SK-N-SH (cell line): ENCODE measurements at regions not wholly inside any gene's neighbourhood (a gene's known extent, or its start where the extent isn't known, plus 50 kb on each side); places are given as distances from the start of the nearest gene placed in this dataset.

ENCODE experiments used
- EZH2phosphoT487 ChIP-seq: fragments of 200-600 bp; sonication (generic); IDR thresholded peaks from 2 replicates; pipeline ENCODE4 v1.6.1; 2017; ENCODE audit warnings: low read depth, mixed run types, mild to moderate bottlenecking, antibody characterized with exemption, moderate library complexity, borderline replicate concordance
- FOXM1 ChIP-seq: IDR thresholded peaks from 2 replicates; pipeline ENCODE4 v1.4.0; 2012; ENCODE audit warnings: low read depth, mild to moderate bottlenecking
- GABPA ChIP-seq: IDR thresholded peaks from 2 replicates; pipeline ENCODE4 v1.4.0; 2012; ENCODE audit warnings: low read depth, mild to moderate bottlenecking
- MXI1 ChIP-seq: IDR thresholded peaks from 2 replicates; pipeline ENCODE4 v1.6.1; 2012; ENCODE audit warnings: mild to moderate bottlenecking, low read depth, low read length, improper control_type of control experiment
- RFX5 ChIP-seq: IDR thresholded peaks from 2 replicates; pipeline ENCODE4 v1.6.1; 2012; ENCODE audit warnings: mild to moderate bottlenecking, improper control_type of control experiment, low read length
- SIN3A ChIP-seq: IDR thresholded peaks from 2 replicates; pipeline ENCODE4 v1.6.1; 2012; ENCODE audit warnings: low read depth, mild to moderate bottlenecking, low read length, moderate library complexity, borderline replicate concordance
- TEAD4 ChIP-seq: IDR thresholded peaks from 2 replicates; pipeline ENCODE4 v1.4.0; 2012; ENCODE audit warnings: mild to moderate bottlenecking, borderline replicate concordance; ENCODE audit not compliant: insufficient read depth
- TF ChIP-seq, protein P1 (sequence below): fragments of 200-600 bp; sonication (generic); IDR thresholded peaks from 2 replicates; pipeline ENCODE4 v1.6.1; 2017; ENCODE audit warnings: antibody characterized with exemption, mild to moderate bottlenecking, moderate library complexity
- TF ChIP-seq, protein P2 (sequence below): IDR thresholded peaks from 2 replicates; pipeline ENCODE4 v1.6.1; 2012; ENCODE audit warnings: mild to moderate bottlenecking, low read depth, low read length, moderate library complexity
- TF ChIP-seq, protein P3 (sequence below): IDR thresholded peaks from 2 replicates; pipeline ENCODE4; 2012

DNA sequence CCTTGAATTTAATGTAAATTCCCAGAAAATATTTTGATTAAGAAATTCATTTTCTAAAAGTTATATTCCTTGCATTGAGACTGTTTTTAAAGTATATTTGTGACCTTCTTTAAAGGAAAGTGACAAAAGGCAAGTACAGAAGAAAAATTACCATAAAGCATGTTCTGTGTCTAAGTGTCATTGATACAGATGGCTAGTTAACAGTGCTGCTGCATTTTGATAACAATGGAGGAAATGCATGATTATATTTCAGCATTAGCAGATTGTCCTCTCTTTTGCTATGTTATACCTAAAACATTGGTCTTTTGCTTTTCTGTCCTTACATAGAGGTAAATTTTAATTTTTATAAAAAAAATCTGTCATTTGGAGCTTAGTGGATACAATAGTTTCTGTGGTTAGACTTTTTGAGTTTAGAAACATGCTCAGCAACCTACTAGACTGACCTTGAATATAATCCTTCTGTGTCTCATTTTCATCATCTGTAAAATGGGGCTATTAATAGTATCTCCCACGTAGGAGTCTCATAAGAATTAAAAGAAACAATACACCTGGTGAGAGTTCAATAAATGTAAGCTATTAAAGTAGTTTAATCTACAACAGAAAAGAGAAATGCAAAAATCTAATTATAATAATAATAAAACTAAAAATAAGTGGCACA lies 51.1 kb upstream of the RGS21 start:
- TF ChIP-seq, protein P1, sequence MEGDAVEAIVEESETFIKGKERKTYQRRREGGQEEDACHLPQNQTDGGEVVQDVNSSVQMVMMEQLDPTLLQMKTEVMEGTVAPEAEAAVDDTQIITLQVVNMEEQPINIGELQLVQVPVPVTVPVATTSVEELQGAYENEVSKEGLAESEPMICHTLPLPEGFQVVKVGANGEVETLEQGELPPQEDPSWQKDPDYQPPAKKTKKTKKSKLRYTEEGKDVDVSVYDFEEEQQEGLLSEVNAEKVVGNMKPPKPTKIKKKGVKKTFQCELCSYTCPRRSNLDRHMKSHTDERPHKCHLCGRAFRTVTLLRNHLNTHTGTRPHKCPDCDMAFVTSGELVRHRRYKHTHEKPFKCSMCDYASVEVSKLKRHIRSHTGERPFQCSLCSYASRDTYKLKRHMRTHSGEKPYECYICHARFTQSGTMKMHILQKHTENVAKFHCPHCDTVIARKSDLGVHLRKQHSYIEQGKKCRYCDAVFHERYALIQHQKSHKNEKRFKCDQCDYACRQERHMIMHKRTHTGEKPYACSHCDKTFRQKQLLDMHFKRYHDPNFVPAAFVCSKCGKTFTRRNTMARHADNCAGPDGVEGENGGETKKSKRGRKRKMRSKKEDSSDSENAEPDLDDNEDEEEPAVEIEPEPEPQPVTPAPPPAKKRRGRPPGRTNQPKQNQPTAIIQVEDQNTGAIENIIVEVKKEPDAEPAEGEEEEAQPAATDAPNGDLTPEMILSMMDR: no peak
- TF ChIP-seq MXI1: no peak
- TF ChIP-seq RFX5: no peak
- no peak for TF ChIP-seq GABPA
- no peak for TF ChIP-seq TEAD4
- TF ChIP-seq EZH2phosphoT487: no peak
- TF ChIP-seq, protein P2, sequence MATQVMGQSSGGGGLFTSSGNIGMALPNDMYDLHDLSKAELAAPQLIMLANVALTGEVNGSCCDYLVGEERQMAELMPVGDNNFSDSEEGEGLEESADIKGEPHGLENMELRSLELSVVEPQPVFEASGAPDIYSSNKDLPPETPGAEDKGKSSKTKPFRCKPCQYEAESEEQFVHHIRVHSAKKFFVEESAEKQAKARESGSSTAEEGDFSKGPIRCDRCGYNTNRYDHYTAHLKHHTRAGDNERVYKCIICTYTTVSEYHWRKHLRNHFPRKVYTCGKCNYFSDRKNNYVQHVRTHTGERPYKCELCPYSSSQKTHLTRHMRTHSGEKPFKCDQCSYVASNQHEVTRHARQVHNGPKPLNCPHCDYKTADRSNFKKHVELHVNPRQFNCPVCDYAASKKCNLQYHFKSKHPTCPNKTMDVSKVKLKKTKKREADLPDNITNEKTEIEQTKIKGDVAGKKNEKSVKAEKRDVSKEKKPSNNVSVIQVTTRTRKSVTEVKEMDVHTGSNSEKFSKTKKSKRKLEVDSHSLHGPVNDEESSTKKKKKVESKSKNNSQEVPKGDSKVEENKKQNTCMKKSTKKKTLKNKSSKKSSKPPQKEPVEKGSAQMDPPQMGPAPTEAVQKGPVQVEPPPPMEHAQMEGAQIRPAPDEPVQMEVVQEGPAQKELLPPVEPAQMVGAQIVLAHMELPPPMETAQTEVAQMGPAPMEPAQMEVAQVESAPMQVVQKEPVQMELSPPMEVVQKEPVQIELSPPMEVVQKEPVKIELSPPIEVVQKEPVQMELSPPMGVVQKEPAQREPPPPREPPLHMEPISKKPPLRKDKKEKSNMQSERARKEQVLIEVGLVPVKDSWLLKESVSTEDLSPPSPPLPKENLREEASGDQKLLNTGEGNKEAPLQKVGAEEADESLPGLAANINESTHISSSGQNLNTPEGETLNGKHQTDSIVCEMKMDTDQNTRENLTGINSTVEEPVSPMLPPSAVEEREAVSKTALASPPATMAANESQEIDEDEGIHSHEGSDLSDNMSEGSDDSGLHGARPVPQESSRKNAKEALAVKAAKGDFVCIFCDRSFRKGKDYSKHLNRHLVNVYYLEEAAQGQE: no peak
- TF ChIP-seq SIN3A: no peak
- no peak for TF ChIP-seq FOXM1
- TF ChIP-seq, protein P3, sequence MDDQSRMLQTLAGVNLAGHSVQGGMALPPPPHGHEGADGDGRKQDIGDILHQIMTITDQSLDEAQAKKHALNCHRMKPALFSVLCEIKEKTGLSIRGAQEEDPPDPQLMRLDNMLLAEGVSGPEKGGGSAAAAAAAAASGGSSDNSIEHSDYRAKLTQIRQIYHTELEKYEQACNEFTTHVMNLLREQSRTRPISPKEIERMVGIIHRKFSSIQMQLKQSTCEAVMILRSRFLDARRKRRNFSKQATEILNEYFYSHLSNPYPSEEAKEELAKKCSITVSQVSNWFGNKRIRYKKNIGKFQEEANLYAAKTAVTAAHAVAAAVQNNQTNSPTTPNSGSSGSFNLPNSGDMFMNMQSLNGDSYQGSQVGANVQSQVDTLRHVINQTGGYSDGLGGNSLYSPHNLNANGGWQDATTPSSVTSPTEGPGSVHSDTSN: no peak
